ENCODE measurements at regions not wholly inside any gene's neighbourhood (a gene's known extent, or its start where the extent isn't known, plus 50 kb on each side); places are given as distances from the start of the nearest gene placed in this dataset.
A peak's percentile ranks its signal among the peaks of the same experiment; 100 is the strongest.

GRCh38 chr1:216855810-216856209 is 132.6 kb upstream of the ESRRG start:
- no peak for DNase-seq

- DNase-seq = no peak
These were observed 131.7 kb upstream of the ESRRG start for GRCh38 chr1:216854836-216855484.

GRCh38 chr1:216851073-216851472 is 127.8 kb upstream of the ESRRG start:
- DNase-seq = no peak

- DNase-seq = no peak
These were observed 125.9 kb upstream of the ESRRG start for GRCh38 chr1:216849146-216849545.

GRCh38 chr1:216847397-216848036 is 124.3 kb upstream of the ESRRG start:
- DNase-seq = no peak

GRCh38 chr1:216846339-216846738 is 123.1 kb upstream of the ESRRG start:
- no peak for DNase-seq

GRCh38 chr1:216843409-216843808 is 120.2 kb upstream of the ESRRG start:
- no peak for DNase-seq

GRCh38 chr1:216841165-216841564 is 117.9 kb upstream of the ESRRG start:
- DNase-seq = no peak

GRCh38 chr1:216836316-216836715 is 113.1 kb upstream of the ESRRG start:
- no peak for DNase-seq

GRCh38 chr1:216833509-216833908 is 110.3 kb upstream of the ESRRG start:
- no peak for DNase-seq

GRCh38 chr1:216832192-216832591 is 109.0 kb upstream of the ESRRG start:
- DNase-seq = no peak

- no peak for DNase-seq
These were observed 107.4 kb upstream of the ESRRG start for GRCh38 chr1:216830424-216831210.

- no peak for DNase-seq
These were observed 104.0 kb upstream of the ESRRG start for GRCh38 chr1:216827251-216827650.

GRCh38 chr1:216826646-216827045 is 103.4 kb upstream of the ESRRG start:
- no peak for DNase-seq

GRCh38 chr1:216826214-216826613 is 103.0 kb upstream of the ESRRG start:
- no peak for DNase-seq

- DNase-seq = no peak
These were observed 102.3 kb upstream of the ESRRG start for GRCh38 chr1:216825557-216825956.

- DNase-seq = no peak
These were observed 101.3 kb upstream of the ESRRG start for GRCh38 chr1:216824511-216824910.

- no peak for DNase-seq
These were observed 100.5 kb upstream of the ESRRG start for GRCh38 chr1:216823731-216824130.

GRCh38 chr1:216822480-216822879 is 99.3 kb upstream of the ESRRG start:
- DNase-seq = no peak

- DNase-seq = no peak
These were observed 97.1 kb upstream of the ESRRG start for GRCh38 chr1:216820345-216820744.

- DNase-seq = no peak
These were observed 95.1 kb upstream of the ESRRG start for GRCh38 chr1:216818284-216818683.

- DNase-seq = peak; percentile 80
These were observed 92.3 kb upstream of the ESRRG start for GRCh38 chr1:216815260-216816131.

All from left kidney (tissue), 1 donor.